ENCODE measurements at regions not wholly inside any gene's neighbourhood (a gene's known extent, or its start where the extent isn't known, plus 50 kb on each side); places are given as distances from the start of the nearest gene placed in this dataset.

- Histone ChIP-seq H3K4me2 (no peak overlapping the region), H3K36me3 (replicated peaks; ENCODE audit: insufficient read depth, low read depth) (no peaks in the 10 kb centered on the region), H3K79me2 (no peaks in the 10 kb centered on the region), H4K20me1 (ENCODE audit: insufficient read depth, poor library complexity, severe bottlenecking) (no peaks in the 10 kb centered on the region), H2AFZ (no peak overlapping the region), H3K4me3 (no peak overlapping the region), H3K9me3 (ENCODE audit: low read depth) (no peaks in the 10 kb centered on the region), H3K27ac (no peak overlapping the region), H3K4me1 (ENCODE audit: insufficient read depth) (no peaks in the 10 kb centered on the region), H3K9me2 (replicated peaks; ENCODE audit: insufficient read depth) (no peaks in the 10 kb centered on the region), H3K27me3 (no peaks in the 10 kb centered on the region)
- TF ChIP-seq EZH2phosphoT487 (IDR thresholded peaks at IDR 0.05; ENCODE audit: low read depth, severe bottlenecking, unreplicated experiment) (no peak), EZH2 (IDR thresholded peaks at IDR 0.05; ENCODE audit: borderline replicate concordance) (no peak), CTCF (IDR thresholded peaks at IDR 0.05; ENCODE audit: poor library complexity) (no peak)
- no peak for DNase-seq (ENCODE audit: low spot score)
- WGBS (ENCODE audit: low lambda C conversion rate, missing lambda C conversion rate): 73% methylated on average over 3 of the region's 3 CpGs
These were observed 119.5 kb upstream of the CYRIA start for GRCh38 chr2:16785149-16785548.

- no peaks in the 10 kb centered on the region for H3K9me2 ChIP-seq (replicated peaks; ENCODE audit: insufficient read depth)
- no peaks in the 10 kb centered on the region for H3K9me3 ChIP-seq (ENCODE audit: low read depth)
- 92% methylated on average over 3 of the region's 3 CpGs for WGBS (ENCODE audit: low lambda C conversion rate, missing lambda C conversion rate)
- TF ChIP-seq CTCF (IDR thresholded peaks at IDR 0.05; ENCODE audit: poor library complexity) (no peak), EZH2 (IDR thresholded peaks at IDR 0.05; ENCODE audit: borderline replicate concordance) (no peak), EZH2phosphoT487 (IDR thresholded peaks at IDR 0.05; ENCODE audit: low read depth, severe bottlenecking, unreplicated experiment) (no peak)
- H4K20me1 ChIP-seq (ENCODE audit: insufficient read depth, poor library complexity, severe bottlenecking): no peaks in the 10 kb centered on the region
- no peak overlapping the region for H3K27ac ChIP-seq
- no peaks in the 10 kb centered on the region for H3K79me2 ChIP-seq
- no peak for DNase-seq (ENCODE audit: low spot score)
- no peaks in the 10 kb centered on the region for H3K36me3 ChIP-seq (replicated peaks; ENCODE audit: insufficient read depth, low read depth)
- H3K27me3 ChIP-seq: no peaks in the 10 kb centered on the region
- no peak overlapping the region for H3K4me3 ChIP-seq
- H2AFZ ChIP-seq: no peak overlapping the region
- no peak overlapping the region for H3K4me2 ChIP-seq
- no peaks in the 10 kb centered on the region for H3K4me1 ChIP-seq (ENCODE audit: insufficient read depth)
These were observed 119.0 kb upstream of the CYRIA start for GRCh38 chr2:16784652-16785051.

GRCh38 chr2:16777123-16777870 lies 111.7 kb upstream of the CYRIA start:
- no peaks in the 10 kb centered on the region for H3K79me2 ChIP-seq
- 86% methylated on average over 10 of the region's 10 CpGs for WGBS (ENCODE audit: low lambda C conversion rate, missing lambda C conversion rate)
- H2AFZ ChIP-seq: no peak overlapping the region

More at GRCh38 chr2:16777123-16777870, 111.7 kb upstream of the CYRIA start:
- no peaks in the 10 kb centered on the region for H4K20me1 ChIP-seq (ENCODE audit: insufficient read depth, poor library complexity, severe bottlenecking)
- H3K27ac ChIP-seq: no peak overlapping the region
- H3K4me2 ChIP-seq: no peak overlapping the region
- H3K36me3 ChIP-seq (replicated peaks; ENCODE audit: insufficient read depth, low read depth): no peaks in the 10 kb centered on the region
- H3K4me3 ChIP-seq: no peak overlapping the region
- H3K27me3 ChIP-seq: no peaks in the 10 kb centered on the region
- no peak for TF ChIP-seq EZH2 (IDR thresholded peaks at IDR 0.05; ENCODE audit: borderline replicate concordance)
- TF ChIP-seq CTCF (IDR thresholded peaks at IDR 0.05; ENCODE audit: poor library complexity): no peak
- TF ChIP-seq EZH2phosphoT487 (IDR thresholded peaks at IDR 0.05; ENCODE audit: low read depth, severe bottlenecking, unreplicated experiment): no peak
- no peaks in the 10 kb centered on the region for H3K4me1 ChIP-seq (ENCODE audit: insufficient read depth)
- no peaks in the 10 kb centered on the region for H3K9me2 ChIP-seq (replicated peaks; ENCODE audit: insufficient read depth)
- no peak for DNase-seq (ENCODE audit: low spot score)
- no peaks in the 10 kb centered on the region for H3K9me3 ChIP-seq (ENCODE audit: low read depth)

All from hepatocyte (in vitro differentiated cells).